Kidney (tissue), 13 donors: ENCODE measurements at regions not wholly inside any gene's neighbourhood (a gene's known extent, or its start where the extent isn't known, plus 50 kb on each side); places are given as distances from the start of the nearest gene placed in this dataset.

Source experiments
- DNase-seq, 5 donors: peaks; one replicate each; pipeline ENCODE4 v3.0.0-alpha.2; 2013 to 2020
- FAIRE-seq: peaks from 2 replicates; lab custom pipeline; 2012; peaks lifted over from hg19 to GRCh38; lab: Jason Lieb, UNC
- H3K27ac ChIP-seq, 2 donors: one replicate each; pipeline ENCODE4 v1.7.0; 2013; ENCODE audit warnings: low read depth in 2 of 2, low read length in 2 of 2, inconsistent platforms in 1 of 2
- H3K27me3 ChIP-seq: one replicate; pipeline ENCODE4 v1.7.1; 2013; ENCODE audit warnings: low read length, inconsistent platforms; ENCODE audit not compliant: control insufficient read depth, insufficient read depth
- H3K36me3 ChIP-seq, 3 donors: one replicate each; pipeline versions ENCODE4 v1.7.0 to v1.7.1; 2013; ENCODE audit warnings: low read length in 3 of 3, control low read depth in 1 of 3, inconsistent platforms in 1 of 3; ENCODE audit not compliant: insufficient read depth in 3 of 3, control insufficient read depth in 2 of 3
- H3K4me1 ChIP-seq, 3 donors: one replicate each; pipeline versions ENCODE4 v1.7.0 to v1.7.1; 2013; ENCODE audit warnings: low read length in 3 of 3, inconsistent platforms in 1 of 3, low read depth in 1 of 3; ENCODE audit not compliant: control insufficient read depth in 2 of 3, insufficient read depth in 2 of 3
- H3K4me3 ChIP-seq, 3 donors: one replicate each; pipeline versions ENCODE4 v1.7.0 to v1.8.1; 2013; ENCODE audit warnings: low read length in 3 of 3, control low read depth in 1 of 3, inconsistent platforms in 1 of 3
- H3K9ac ChIP-seq, 3 donors: one replicate each; pipeline versions ENCODE4 v1.7.0 to v1.7.1; 2013; ENCODE audit warnings: low read length in 3 of 3, control low read depth in 1 of 3, inconsistent platforms in 1 of 3
- H3K9me3 ChIP-seq, 3 donors: one replicate each; pipeline versions ENCODE4 v1.7.0 to v1.7.1; 2013; ENCODE audit warnings: low read length in 3 of 3, control low read depth in 1 of 3, inconsistent platforms in 1 of 3; ENCODE audit not compliant: control insufficient read depth in 2 of 3, insufficient read depth in 1 of 3
- intact Hi-C: fragments of 100-400 bp; cut with DNase I; formaldehyde crosslinking; loops from one replicate; pipeline ENCODE4 v1.11.1; 2022
- TF ChIP-seq, protein P1 (sequence below): IDR thresholded peaks from 3 replicates; pipeline ENCODE4 v1.5.1; 2012; ENCODE audit warnings: mild to moderate bottlenecking, moderate library complexity, borderline replicate concordance; ENCODE audit not compliant: insufficient read depth; ENCODE audit errors: extremely low read depth
- donor health status: control.
- donor health status: control.
- donor health status: control.
- donor health status: control.
- donor health status: control.
- donor health status: DM: yes; HTN: yes; CAD: no.
- donor health status: Normal renal cell carcinoma (clear cell type).

DNA sequence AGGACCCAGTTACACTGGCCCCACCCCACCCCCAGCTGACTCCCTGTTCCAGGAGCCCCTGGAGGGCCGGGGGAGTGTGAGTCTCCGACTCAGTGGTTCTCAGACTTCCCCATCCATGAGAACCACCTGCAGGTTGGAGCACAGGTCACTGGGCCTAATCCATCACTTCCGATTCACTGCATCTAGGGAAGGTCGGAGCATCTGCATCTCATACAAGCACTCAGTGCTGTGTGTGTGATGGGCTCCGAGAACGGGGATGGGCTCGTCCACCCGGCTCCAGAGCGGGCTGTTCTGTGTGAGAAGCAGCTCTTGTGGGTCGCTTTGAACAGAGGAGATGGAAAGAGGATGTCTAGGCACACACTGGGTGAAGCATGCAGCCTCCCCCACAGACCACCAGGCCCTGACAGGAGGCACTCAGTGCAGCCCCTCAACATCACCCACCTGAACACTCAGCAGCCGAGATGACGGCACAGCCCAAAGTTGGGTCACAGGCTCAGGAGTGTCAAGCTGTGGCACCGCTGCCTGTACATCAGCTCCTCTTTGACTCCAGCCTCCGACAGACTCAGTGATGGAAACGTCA lies 541.4 kb downstream of the BRD1 start:
- FAIRE-seq: no peak
- Histone ChIP-seq H3K9me3 (peaks cover 0 to 2% (median 0%) of the 10 kb centered on the region in 3 donors), H3K27me3 (no peaks in the 10 kb centered on the region), H3K9ac (no peak overlapping the region), H3K4me3 (no peak overlapping the region), H3K4me1 (no peaks in the 10 kb centered on the region), H3K36me3 (no peaks in the 10 kb centered on the region), H3K27ac (no peak overlapping the region)
- DNase-seq: peak in 4 of 5 donors; percentile 53 to 60 (median 58)
- TF ChIP-seq, protein P1, sequence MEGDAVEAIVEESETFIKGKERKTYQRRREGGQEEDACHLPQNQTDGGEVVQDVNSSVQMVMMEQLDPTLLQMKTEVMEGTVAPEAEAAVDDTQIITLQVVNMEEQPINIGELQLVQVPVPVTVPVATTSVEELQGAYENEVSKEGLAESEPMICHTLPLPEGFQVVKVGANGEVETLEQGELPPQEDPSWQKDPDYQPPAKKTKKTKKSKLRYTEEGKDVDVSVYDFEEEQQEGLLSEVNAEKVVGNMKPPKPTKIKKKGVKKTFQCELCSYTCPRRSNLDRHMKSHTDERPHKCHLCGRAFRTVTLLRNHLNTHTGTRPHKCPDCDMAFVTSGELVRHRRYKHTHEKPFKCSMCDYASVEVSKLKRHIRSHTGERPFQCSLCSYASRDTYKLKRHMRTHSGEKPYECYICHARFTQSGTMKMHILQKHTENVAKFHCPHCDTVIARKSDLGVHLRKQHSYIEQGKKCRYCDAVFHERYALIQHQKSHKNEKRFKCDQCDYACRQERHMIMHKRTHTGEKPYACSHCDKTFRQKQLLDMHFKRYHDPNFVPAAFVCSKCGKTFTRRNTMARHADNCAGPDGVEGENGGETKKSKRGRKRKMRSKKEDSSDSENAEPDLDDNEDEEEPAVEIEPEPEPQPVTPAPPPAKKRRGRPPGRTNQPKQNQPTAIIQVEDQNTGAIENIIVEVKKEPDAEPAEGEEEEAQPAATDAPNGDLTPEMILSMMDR: no peak
- intact Hi-C loops: no loop called here

- no peak overlapping the region for H3K4me3 ChIP-seq
- TF ChIP-seq, protein P1: no peak
- no peaks in the 10 kb centered on the region for H3K4me1 ChIP-seq
- peaks cover 0 to 2% (median 0%) of the 10 kb centered on the region in 3 donors for H3K9me3 ChIP-seq
- H3K9ac ChIP-seq: no peak overlapping the region
- FAIRE-seq (no peak), DNase-seq (no peak)
- H3K27me3 ChIP-seq: no peaks in the 10 kb centered on the region
- no peak overlapping the region for H3K27ac ChIP-seq
- no peaks in the 10 kb centered on the region for H3K36me3 ChIP-seq
- intact Hi-C loops: no loop called here
These were observed 542.7 kb downstream of the BRD1 start for GRCh38 chr22:49284931-49285330.

DNA sequence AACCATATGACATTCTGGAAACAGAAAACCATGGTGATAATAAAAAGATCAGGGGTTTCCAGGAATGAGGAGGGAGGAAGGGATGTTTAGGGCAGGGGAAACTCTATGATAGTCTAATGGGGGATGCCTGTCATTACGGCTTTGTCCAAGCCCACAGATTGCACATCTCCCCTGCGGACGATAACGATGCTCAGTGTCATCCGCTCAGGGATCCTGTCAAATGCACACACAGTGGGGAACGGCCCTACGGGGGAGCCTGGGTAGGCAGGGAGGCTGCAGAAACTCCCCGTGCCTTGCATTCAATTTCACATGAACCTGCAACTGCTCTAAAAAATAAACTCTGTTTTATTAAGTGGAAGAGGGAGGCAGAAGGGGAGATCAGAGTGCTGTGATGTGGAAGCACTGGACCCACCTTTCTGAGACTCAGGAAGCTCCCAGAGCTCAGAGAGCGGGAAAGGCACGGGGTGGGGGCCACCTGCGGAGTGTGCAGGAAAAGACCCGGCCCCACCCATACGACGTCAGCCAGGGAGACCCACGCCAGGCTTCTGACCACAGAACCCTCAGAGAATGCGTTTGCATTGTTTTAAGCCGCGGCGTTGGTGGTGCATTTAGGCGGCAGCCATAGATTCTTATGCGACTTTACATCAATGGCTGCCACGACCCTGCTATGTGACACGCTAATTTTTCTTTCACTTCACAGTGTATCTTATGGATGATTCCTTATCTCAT lies 543.5 kb downstream of the BRD1 start:
- no peaks in the 10 kb centered on the region for H3K4me1 ChIP-seq
- no peak overlapping the region for H3K27ac ChIP-seq
- DNase-seq (no peak), FAIRE-seq (no peak)
- intact Hi-C loops: no loop called here
- TF ChIP-seq, protein P1: no peak
- H3K27me3 ChIP-seq: no peaks in the 10 kb centered on the region
- no peak overlapping the region for H3K4me3 ChIP-seq
- no peaks in the 10 kb centered on the region for H3K36me3 ChIP-seq
- no peak overlapping the region for H3K9ac ChIP-seq
- peaks cover 0 to 2% (median 0%) of the 10 kb centered on the region in 3 donors for H3K9me3 ChIP-seq
